CD4-positive, alpha-beta T cell (primary cell): ENCODE measurements at regions not wholly inside any gene's neighbourhood (a gene's known extent, or its start where the extent isn't known, plus 50 kb on each side); places are given as distances from the start of the nearest gene placed in this dataset.
A peak's percentile ranks its signal among the peaks of the same experiment; 100 is the strongest.

Source experiments
- ATAC-seq: fragments of 200-7000 bp; cut with Tn5 transposase; one replicate; pipeline ENCODE4 v1.10.0; 2022; ENCODE audit warnings: mild to moderate bottlenecking; ENCODE audit not compliant: poor library complexity
- CTCF ChIA-PET: fragments of 350-600 bp; sonication (Branson Sonifier 250); formaldehyde crosslinking; loops from one replicate; lab custom pipeline; 2021; ENCODE audit warnings: antibody characterized with exemption, inconsistent platforms; lab: Charles Lee
- POLR2A ChIA-PET: fragments of 350-600 bp; sonication (Branson Sonifier 250); formaldehyde crosslinking; loops from one replicate; lab custom pipeline; 2021; ENCODE audit warnings: antibody characterized with exemption, inconsistent platforms; lab: Charles Lee
- DNase-seq, 14 experiments: peaks; one replicate each; pipeline ENCODE4 v3.0.0-alpha.2; 2013 to 2020; ENCODE audit warnings: mixed read lengths in 2 of 14
- H3K27ac ChIP-seq, 2 donors: one replicate each; pipeline versions ENCODE4 v1.5.1 to v1.7.0; 2013; ENCODE audit warnings: low read length in 2 of 2, low read depth in 1 of 2, mild to moderate bottlenecking in 1 of 2
- H3K27me3 ChIP-seq, 2 experiments: 1 replicate in 1 of 2; 2 replicates in 1 of 2; pipeline versions ENCODE4 v1.6.1 to v1.7.0; 2013; ENCODE audit warnings: low read length in 2 of 2, control low read depth in 1 of 2, mild to moderate bottlenecking in 1 of 2, moderate library complexity in 1 of 2; ENCODE audit not compliant: insufficient read depth in 2 of 2, control insufficient read depth in 1 of 2
- H3K36me3 ChIP-seq: one replicate; pipeline ENCODE4 v1.6.1; 2013; ENCODE audit warnings: low read length, control low read depth; ENCODE audit not compliant: insufficient read depth
- H3K4me1 ChIP-seq: one replicate; pipeline ENCODE4 v1.6.1; 2013; ENCODE audit warnings: low read length, control low read depth; ENCODE audit not compliant: insufficient read depth
- H3K4me3 ChIP-seq: one replicate; pipeline ENCODE4 v1.5.1; 2013; ENCODE audit warnings: mild to moderate bottlenecking, low read length, moderate library complexity
- H3K9me3 ChIP-seq, 2 experiments: 1 replicate in 1 of 2; 2 replicates in 1 of 2; pipeline versions ENCODE4 v1.6.1 to v1.7.0; 2013; ENCODE audit warnings: low read length in 2 of 2, mild to moderate bottlenecking in 2 of 2, control low read depth in 1 of 2, moderate library complexity in 1 of 2; ENCODE audit not compliant: control insufficient read depth in 1 of 2, insufficient read depth in 1 of 2
- H3K27ac Mint-ChIP-seq: one replicate; pipeline ENCODE4 v1.8.0; 2020; ENCODE audit warnings: mixed read lengths
- H3K27me3 Mint-ChIP-seq: one replicate; pipeline ENCODE4 v1.8.0; 2021; ENCODE audit warnings: mixed read lengths
- H3K36me3 Mint-ChIP-seq: one replicate; pipeline ENCODE4 v1.8.0; 2021; ENCODE audit warnings: low read depth, mixed read lengths
- H3K4me1 Mint-ChIP-seq: one replicate; pipeline ENCODE4 v1.8.0; 2021; ENCODE audit warnings: low read depth, mixed read lengths
- H3K4me3 Mint-ChIP-seq: one replicate; pipeline ENCODE4 v1.8.0; 2020; ENCODE audit warnings: mild to moderate bottlenecking, mixed read lengths
- H3K9me3 Mint-ChIP-seq: one replicate; pipeline ENCODE4 v1.8.0; 2020; ENCODE audit warnings: mixed read lengths
- intact Hi-C, 2 experiments: fragments of 100-400 bp; cut with DNase I in 1 of 2; cut with micrococcal nuclease in 1 of 2; formaldehyde crosslinking; loops; one replicate each; pipeline versions ENCODE4 v1.15.1 to v1.9.0; 2023 to 2025; cut with DNase I, micrococcal nuclease
- TF ChIP-seq, protein P1 (sequence below): fragments of 200-600 bp; IDR thresholded peaks from one replicate; pipeline ENCODE4 v1.8.0; 2022; ENCODE audit warnings: antibody characterized with exemption, mild to moderate bottlenecking

DNA sequence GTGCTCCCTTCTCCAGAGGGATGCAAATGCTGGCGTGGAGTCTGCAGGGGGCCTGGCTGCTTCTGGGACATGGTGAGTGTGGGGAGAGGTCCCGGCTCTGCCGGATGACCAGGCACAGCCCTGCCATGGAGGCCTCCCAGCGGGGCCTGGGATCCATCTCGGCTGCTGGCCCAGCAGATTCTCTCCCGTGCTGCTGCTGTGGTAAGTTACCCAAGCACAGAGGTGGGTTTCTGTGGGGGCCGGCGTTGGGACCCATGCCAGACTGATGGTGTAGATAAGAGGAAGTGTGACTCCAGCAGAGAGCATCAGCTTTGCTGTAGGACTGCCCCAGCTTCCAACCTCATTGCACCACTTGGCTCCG is 147.5 kb upstream of the B3GAT1 start:
- no peaks in the 10 kb centered on the region for H3K9me3 Mint-ChIP-seq
- no peak overlapping the region for H3K4me3 ChIP-seq
- peaks cover 0 to 7% of the 10 kb centered on the region in 2 experiments for H3K9me3 ChIP-seq
- H3K4me3 Mint-ChIP-seq, result no peak overlapping the region
- H3K4me1 Mint-ChIP-seq, result no peaks in the 10 kb centered on the region
- no peak overlapping the region for H3K27ac ChIP-seq
- intact Hi-C loops, result no loop called here
- no peak overlapping the region for H3K27ac Mint-ChIP-seq
- POLR2A ChIA-PET, result no interaction called here
- no peaks in the 10 kb centered on the region for H3K36me3 Mint-ChIP-seq
- ATAC-seq, result no peak
- no peaks in the 10 kb centered on the region for H3K36me3 ChIP-seq
- H3K4me1 ChIP-seq, result no peaks in the 10 kb centered on the region
- CTCF ChIA-PET, result no interaction called here
- H3K27me3 Mint-ChIP-seq, result peaks cover 5% of the 10 kb centered on the region
- no peaks in the 10 kb centered on the region for H3K27me3 ChIP-seq
- TF ChIP-seq, protein P1, sequence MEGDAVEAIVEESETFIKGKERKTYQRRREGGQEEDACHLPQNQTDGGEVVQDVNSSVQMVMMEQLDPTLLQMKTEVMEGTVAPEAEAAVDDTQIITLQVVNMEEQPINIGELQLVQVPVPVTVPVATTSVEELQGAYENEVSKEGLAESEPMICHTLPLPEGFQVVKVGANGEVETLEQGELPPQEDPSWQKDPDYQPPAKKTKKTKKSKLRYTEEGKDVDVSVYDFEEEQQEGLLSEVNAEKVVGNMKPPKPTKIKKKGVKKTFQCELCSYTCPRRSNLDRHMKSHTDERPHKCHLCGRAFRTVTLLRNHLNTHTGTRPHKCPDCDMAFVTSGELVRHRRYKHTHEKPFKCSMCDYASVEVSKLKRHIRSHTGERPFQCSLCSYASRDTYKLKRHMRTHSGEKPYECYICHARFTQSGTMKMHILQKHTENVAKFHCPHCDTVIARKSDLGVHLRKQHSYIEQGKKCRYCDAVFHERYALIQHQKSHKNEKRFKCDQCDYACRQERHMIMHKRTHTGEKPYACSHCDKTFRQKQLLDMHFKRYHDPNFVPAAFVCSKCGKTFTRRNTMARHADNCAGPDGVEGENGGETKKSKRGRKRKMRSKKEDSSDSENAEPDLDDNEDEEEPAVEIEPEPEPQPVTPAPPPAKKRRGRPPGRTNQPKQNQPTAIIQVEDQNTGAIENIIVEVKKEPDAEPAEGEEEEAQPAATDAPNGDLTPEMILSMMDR, result no peak
- DNase-seq, result peak in 1 of 14 experiments; percentile 21

DNA sequence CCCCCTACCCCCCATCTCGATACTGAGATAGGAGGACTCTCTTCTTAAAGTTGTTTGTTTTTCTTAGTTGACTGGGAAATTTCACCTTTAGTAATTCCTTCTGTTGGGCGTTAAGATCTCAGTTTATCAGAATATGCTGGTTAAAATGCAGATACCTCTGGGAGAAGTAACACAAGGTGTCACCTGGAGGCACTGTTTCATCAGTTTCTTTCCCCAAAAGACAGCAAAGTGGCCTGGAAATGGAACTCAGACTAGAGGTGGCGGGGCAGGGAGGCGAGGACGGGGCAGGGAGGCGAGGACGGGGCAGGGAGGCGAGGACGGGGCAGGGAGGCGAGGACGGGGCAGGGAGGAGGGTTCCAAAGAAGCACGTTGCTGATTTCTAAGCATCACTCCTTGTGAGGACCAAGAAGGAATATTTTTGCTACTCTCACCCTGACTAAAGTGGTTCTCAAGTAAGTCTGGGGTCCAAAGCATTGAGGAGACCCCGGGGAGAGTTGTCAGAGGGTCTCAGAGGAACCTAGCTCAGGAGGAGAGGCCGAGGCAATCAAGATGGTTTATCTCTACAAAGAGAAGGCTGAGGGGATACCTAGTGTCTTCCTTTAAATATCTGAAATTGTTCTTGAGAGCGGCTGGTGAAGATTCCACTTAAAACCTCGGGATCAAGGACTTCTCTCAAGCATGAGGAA is 147.0 kb upstream of the B3GAT1 start:
- DNase-seq, result no peak
- no peak overlapping the region for H3K4me3 ChIP-seq
- H3K4me1 Mint-ChIP-seq, result no peaks in the 10 kb centered on the region

DNA sequence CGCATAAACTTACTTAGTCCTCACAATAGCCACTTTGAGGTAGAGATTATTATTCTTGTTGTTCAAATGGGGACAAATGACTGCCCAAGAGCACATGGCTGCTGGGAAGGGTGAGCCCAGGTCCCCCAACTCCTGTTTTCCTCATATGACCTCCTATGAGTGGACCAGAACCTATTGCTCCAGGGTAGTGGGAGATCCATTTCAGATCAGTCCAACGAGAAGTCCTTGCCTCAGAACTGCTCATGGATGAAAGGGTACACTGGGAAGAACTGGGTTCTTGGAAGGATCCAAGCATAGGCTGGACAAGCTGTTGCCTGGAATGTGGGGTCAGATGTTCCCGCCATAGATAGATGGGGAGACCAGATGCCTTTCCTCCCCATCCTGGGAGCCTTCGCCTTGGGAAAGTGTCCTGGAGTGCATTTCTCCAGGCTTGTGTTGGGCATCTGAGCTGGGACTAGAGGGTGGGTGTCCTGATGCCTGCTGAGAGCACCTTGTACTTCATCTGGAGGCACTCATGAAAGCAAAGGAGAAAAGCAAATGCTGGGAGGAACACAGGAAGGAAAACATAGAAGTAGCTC is 146.3 kb upstream of the B3GAT1 start:
- H3K27ac Mint-ChIP-seq, result no peak overlapping the region

More for the DNA sequence above, 147.0 kb upstream of the B3GAT1 start:
- ATAC-seq, result no peak
- Histone ChIP-seq H3K27ac (no peak overlapping the region), H3K4me1 (no peaks in the 10 kb centered on the region), H3K27me3 (no peaks in the 10 kb centered on the region), H3K36me3 (no peaks in the 10 kb centered on the region), H3K9me3 (peaks cover 0 to 7% of the 10 kb centered on the region in 2 experiments)
- ChIA-PET CTCF (no interaction called here), POLR2A (no interaction called here)
- Mint-ChIP-seq H3K4me3 (no peak overlapping the region), H3K9me3 (no peaks in the 10 kb centered on the region), H3K27me3 (peaks cover 5% of the 10 kb centered on the region), H3K27ac (no peak overlapping the region), H3K36me3 (no peaks in the 10 kb centered on the region)
- intact Hi-C loops, result no loop called here
- TF ChIP-seq, protein P1, result no peak

More for the DNA sequence above, 146.3 kb upstream of the B3GAT1 start:
- peaks cover 0 to 5% of the 10 kb centered on the region in 2 experiments for H3K9me3 ChIP-seq
- H3K36me3 Mint-ChIP-seq, result no peaks in the 10 kb centered on the region
- TF ChIP-seq, protein P1, result no peak
- no peak overlapping the region for H3K4me3 Mint-ChIP-seq
- CTCF ChIA-PET, result no interaction called here
- no peak overlapping the region for H3K27ac ChIP-seq
- H3K4me1 ChIP-seq, result no peaks in the 10 kb centered on the region
- H3K4me1 Mint-ChIP-seq, result no peaks in the 10 kb centered on the region
- H3K27me3 ChIP-seq, result no peaks in the 10 kb centered on the region
- H3K9me3 Mint-ChIP-seq, result no peaks in the 10 kb centered on the region
- intact Hi-C loops, result no loop called here
- H3K4me3 ChIP-seq, result no peak overlapping the region
- POLR2A ChIA-PET, result no interaction called here
- ATAC-seq, result no peak
- no peaks in the 10 kb centered on the region for H3K36me3 ChIP-seq
- peaks cover 6% of the 10 kb centered on the region for H3K27me3 Mint-ChIP-seq
- peak in 1 of 14 experiments; percentile 16 for DNase-seq
